HK-2 (cell line): ENCODE measurements at regions not wholly inside any gene's neighbourhood (a gene's known extent, or its start where the extent isn't known, plus 50 kb on each side); places are given as distances from the start of the nearest gene placed in this dataset.

Source experiments
- DNase-seq: peaks from one replicate; pipeline ENCODE4 v3.0.0-alpha.2; 2018; ENCODE audit not compliant: unreplicated experiment

DNA sequence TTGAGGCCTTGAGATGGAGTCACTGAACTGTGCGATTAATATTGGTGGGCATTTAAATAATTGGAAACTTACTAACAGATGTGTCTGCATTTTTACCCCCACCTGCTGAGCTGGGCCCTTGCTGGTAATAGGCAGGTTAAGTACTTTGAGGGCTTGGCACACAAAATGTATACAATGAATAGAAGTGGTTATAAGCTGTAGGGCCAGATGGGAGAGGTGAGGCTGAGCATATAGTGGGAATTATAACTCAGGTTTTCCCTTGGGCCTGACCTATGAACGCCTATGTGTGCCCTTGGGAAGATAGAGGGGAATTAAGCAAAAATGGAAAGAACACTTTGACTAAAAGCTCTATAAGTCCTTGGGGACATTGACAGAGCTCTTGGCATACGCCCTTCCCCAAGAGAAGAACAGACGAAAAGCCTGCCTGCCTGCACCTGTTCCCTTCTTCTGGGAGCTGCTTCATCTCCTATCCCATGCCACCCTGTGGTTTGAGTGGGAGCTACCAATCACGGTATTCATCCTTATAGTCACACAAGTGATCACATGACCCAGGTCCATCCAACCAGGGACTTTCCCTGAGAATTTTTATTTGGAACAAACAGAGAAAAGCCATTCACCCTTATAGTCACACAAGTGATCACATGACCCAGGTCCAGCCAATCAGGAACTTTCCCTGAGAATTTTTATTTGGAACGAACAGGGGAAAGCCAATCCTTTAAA is 260.7 kb upstream of the CSF3R start:
- DNase-seq: no peak

DNA sequence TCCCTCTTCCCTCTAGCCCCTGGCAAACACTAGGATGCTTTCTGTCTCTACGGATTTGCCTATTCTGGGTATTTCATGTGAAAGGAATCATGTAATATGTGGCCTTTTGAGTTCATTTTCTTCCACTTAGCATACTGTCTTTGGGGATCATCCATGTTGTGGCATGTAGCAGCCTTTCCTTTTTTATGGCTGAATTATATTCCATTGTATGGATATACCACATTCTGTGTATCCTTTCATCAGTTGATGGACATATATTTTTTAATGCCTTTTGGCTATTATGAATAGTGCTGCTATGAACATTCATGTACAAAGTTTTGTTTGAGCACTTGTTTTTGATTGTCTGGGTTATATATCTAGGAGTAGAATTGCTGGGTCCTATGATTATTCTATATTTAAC is 258.4 kb upstream of the CSF3R start:
- DNase-seq: no peak

DNA sequence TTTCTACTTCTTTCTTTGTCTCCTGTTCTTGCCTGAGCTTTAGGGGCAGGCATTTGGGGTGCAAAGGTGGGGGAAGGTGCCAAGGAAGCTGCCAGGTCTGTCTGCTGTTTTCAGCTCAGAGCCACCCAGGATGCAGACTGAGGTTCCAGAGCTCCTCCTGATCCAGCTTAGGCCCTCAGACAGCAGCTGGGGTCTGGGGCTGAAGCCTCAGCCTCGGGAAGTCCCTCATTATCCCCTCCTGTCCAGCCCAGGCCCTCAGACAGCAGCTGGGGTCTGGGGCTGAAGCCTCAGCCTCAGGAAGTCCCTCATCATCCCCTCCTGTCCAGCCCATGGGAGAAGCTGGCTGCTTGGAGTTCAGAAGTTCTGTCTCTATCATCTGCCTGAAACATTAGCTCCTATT is 257.7 kb upstream of the CSF3R start:
- no peak for DNase-seq

DNA sequence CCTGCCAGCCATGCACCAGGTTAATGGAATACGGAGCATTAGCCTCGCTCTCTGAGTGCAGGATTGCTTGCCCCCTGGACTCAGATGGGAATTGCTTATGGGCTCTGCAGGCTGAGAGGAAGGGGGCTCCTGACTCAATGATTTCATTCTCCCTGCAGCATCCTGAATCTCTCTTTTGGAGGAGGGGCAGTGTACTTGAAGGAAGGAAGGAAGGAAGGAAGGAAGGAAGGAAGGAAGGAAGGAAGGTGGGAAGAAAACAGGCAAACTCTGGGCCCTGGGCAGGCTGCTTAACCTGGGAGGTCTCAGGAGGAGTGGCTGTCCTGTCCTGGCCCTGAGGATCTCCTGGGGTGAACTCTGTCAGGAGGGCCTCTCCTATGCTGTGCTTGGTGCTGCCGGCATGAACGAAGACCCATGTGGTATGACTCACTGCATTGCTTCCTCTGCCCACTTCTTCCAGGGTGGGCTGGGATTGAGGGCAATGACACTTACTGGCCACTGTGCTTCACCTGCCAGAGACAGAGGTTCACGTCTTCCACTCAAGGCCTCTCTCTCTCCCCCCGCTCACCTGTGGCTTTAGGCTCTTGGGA is 257.1 kb upstream of the CSF3R start:
- DNase-seq: no peak

DNA sequence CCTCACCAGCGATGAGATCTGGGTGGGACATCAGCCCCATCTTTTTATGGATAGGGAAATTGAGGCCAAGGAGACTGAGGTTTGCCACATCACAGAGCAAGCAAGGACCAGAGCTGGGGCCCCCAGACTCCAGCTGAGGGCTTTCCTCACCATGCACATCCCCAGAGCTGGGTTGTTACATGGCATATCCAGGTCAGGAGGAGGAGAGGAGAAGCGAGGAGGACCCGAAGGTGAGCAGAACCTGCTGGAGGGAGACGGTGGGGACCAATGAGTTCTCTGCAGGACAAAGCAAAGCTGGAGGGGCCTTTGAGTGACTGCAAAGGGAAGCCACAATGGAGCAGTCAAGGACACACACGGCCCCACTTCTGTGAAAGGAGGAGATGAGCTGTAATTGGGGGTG is 255.5 kb upstream of the CSF3R start:
- no peak for DNase-seq

DNA sequence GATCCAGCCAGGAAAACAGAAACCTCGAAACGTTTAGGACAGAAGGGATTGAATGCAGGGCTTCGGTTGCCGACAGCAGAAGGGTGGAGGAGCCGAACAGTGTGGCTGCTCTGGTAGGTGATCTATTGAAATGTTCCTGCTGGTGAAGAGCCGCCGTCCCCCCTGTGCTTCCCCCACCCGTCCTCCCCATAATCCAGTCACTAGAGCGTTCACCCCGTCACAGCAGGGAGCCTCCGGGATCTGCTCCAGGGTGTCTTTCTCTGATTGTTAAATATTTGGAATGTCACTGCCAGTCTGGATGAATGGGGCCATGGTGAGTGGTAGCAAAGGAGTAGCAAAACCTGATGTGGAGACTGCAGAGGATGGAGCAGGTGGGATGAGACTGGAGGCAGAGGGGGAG is 255.1 kb upstream of the CSF3R start:
- DNase-seq: no peak

DNA sequence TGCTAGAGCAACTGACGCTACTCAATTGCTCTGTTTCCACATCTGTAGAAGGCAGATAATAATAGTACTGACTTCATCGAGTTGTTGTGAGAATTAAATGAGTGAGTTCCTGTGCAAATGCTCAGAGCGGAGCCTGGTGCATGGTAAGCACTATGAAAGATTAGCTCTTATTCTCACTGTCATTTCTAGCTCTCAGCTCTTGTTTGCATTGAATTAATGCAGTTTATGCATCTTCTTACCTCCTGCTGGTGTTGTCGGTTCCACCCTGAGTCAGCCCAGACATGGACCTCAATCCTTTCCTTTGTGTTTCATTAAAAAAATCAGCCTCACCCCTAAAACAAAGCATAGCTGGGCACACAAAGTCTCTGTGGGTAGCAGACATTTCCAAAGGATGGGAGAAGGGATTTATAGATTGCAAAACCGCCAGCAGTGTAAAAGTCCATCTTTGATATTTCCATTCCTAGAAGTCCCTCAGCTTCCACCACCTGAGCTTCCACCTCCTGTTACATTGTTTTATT is 254.4 kb upstream of the CSF3R start:
- no peak for DNase-seq

DNA sequence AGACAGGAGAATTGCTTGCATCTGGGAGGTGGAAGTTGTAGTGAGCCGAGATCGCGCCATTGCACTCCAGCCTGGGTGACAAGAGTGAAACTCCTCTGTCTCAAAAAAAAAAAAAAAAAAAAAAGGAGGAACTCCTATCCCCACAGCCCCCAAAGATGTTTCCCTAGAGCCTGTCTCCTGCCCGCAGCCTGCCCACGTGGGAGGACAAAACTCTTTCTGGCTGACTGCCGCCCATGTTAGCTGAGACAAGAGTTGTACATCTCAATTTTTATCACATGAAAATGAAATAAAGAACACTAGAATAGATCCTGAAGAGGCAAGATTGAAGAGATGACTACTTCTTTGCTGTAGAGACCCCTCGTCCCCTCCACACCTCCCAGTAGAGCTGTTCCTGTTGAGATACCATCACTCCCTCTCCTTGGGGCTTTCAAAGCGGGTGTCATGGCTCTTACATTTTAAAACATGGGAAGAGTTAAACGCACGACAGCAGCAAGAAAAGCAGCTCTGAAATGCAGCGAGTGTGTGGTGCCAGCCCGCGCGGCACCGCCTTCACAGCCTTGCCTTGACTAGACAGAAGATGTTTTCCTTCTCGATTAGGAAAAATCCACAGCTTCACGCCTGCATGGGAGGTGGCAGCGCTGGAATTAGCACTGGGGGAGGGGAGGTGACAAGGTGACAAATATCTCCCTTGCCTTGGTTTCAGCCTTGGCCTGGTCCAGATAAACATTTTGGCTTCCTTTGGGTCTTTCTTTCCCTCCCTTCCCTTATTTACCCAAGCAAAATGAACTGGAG is 253.4 kb upstream of the CSF3R start:
- no peak for DNase-seq

DNA sequence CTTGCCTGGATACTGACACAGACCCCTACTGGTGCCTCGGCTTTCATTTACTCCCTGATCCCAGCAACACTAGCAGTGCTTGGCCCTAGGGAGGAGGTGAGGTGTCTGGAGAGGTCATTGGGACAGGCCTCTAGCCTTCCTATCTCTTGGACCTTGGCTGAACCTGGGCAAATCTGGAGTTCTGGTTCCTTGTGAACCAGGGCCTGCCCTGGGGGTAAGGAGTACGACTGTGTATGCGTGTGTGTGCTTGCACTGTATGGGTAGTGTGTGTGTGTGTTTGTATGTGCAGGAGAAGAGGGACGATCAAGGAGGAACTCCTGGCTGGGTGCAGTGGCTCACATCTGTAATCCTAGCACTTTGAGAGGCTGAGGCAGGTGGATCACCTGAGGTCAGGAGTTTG is 252.7 kb upstream of the CSF3R start:
- no peak for DNase-seq

DNA sequence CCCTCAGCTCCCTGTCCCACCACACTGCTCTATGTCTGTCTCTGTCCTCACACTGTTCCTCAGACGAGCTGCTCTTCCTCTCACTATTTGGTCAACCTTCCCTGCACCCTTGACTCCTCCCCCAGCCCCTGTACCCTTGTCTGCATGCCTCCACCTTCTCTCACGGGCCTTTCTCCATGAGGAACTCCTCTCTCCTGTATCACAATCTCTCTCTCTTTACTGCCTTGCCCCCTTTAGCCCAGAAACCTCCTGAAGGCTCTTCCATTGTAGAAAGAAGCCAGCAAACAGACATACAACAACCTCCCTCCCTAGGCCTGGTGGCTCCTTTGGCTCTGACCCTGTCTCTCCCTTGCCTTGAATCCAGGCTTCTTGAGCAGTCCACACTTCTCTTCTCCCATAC is 251.6 kb upstream of the CSF3R start:
- DNase-seq: no peak

DNA sequence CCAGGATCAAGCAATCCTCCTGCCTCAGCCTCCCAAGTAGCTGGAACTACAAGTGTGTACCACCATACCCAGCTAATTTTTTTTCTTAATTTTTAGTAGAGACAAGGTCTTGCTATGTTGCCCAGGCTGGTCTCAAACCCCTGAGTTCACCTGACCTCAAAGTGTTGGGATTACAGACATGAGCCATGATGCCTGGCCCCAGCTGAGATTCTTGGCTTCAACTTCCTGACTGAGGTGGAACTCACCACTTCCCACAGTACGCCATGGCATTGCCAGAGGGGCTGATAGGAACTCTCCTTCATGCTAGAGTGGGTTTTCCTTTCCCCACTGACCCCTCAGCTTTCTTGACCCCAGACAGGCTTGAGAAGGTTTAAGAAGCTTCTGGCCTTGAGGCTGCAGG is 251.0 kb upstream of the CSF3R start:
- DNase-seq: no peak

DNA sequence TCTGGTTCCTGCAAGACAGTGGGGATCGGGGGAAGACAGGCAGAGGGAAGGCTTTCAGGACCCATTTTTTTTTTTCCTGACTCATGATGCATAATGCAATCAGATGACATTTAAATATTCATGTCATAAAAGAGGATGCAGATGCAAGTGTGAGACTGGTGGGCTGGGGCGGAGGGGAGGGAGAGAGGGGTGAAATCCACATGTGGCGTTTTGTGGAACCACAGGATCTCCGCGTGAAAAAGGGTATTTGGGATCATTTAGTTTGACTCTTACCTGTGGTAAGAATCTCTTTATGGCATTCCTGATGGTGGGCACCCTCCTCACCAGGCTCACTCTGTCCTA is 249.3 kb upstream of the CSF3R start:
- DNase-seq: no peak

DNA sequence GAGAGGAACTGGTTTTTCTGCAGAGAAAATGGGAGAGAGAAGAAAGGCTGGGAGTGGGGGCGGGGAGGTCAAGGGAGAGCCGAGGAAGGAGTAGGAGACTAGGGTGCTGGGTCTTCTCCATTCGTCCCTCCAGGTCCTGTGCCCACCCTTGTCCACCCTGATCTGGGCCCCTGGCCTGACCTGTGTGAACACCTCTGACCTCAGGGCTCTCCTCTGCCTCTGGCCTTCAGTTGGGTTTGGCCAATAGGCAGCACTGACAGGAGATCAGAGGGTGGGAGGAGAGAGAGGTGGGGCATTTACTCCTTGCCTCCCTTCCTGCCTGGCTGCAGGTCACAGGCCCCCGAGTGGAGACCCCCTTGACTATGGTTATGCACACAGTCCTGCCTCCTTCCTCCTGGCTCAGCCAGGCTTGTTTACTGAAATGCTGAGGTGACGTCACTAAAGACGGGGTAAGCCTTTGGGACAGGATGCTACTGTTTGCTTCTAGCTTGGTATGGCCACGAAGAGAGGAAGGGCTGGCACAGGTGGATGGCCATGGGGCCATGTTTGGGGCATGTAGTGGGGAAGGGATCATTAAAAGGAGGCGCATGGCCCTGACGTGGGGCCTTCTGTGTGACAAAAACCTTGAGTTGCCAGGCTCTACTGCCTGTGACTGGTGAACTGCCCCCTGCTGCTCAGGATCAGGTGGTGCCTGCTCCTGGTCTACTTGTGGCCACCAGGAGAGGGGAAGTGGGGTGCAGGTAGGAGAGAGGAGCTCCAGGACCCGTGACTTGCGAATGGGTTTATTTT is 248.7 kb upstream of the CSF3R start:
- DNase-seq: no peak

DNA sequence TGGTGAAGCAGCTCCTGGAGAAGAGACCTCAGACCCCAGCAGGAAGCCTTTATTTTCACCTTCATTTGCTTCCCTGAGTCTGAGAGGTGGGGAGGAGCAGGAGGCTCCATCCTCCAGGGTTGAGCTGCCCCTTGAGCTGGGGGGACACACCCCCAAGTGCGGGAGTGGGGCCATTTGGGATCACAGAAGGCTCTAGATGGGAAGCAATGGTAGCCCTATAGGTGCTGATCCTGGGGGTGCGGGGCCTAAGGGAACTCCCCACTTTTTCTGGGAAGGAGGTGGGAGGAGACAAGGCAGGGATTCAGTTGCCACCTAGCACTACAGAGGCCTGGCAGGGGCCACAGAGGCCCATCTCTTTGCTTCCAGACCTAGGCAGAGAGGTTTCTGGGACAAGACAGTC is 247.9 kb upstream of the CSF3R start:
- no peak for DNase-seq

DNA sequence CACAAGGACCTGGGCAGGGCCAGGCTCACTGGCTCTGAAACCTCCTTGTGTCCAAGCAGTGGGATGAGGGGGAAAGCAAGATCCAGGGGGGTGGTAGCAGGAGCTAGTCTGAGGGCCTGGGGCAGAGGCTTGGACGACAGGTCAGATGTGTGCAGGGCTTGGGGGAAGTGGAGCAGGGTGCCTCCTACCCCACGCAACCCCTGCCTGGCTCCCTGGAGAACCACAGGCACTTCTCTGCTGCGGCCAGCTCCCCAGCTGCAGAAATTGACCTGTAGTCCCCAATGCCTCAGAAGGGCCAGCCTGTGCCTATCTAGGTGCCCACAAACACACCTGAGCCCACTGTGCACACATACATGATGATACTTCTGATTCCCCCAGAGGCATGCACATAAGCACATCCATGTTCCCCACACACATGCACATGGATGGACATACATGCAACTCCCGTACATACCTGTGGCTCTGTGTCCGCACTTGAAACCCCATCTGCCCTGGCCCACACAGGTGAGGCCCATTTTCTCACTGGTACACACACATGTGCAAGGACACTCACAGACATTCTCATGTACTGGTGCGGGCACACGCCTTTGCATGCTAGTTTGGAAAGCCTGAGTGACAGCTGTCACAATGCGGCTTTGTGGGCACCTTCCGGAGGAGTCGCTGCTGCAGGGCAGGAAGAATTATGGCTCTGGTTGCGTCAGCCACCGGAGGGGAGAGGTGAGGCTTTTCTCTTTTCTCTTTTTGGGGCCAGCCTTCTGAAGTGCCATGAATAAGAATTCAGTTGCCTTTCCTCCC is 247.2 kb upstream of the CSF3R start:
- no peak for DNase-seq

DNA sequence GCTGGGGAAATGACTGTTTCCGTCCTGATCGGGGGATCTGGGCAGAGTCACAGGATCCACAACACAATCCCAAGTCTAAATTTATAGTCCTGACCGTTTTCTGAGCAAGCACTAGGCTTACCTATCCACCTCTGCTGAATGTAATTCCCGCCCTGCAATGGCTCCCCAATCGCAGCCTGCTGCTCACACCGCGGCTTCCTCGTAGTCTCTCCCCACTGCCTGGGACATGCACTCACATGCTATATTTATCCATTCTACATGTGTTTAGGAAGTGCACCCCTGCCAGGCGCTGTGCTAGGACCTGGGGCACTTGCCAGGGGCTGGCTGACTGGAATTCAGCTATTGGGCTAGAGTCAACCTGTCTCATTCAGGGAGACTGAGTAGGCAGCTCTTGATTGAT is 246.6 kb upstream of the CSF3R start:
- no peak for DNase-seq

DNA sequence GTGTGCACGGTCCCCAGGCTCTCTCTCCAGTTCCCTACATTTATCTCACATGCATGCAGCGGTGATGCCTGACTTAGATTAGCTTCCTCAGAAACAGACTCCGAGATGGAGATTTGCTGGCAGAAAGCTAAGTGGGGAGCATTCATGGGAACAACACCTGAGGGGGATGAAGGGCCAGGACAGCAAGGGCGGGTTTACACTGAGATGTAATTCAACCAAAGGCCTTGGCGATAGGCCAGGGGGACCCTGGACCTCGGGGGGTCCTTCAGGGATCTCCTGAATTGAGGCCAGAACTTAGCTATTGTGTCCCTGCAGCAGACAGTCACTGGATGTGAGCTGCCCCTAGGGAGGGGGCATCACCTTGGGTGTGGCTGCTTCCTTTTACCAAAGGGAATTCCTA is 246.1 kb upstream of the CSF3R start:
- no peak for DNase-seq

DNA sequence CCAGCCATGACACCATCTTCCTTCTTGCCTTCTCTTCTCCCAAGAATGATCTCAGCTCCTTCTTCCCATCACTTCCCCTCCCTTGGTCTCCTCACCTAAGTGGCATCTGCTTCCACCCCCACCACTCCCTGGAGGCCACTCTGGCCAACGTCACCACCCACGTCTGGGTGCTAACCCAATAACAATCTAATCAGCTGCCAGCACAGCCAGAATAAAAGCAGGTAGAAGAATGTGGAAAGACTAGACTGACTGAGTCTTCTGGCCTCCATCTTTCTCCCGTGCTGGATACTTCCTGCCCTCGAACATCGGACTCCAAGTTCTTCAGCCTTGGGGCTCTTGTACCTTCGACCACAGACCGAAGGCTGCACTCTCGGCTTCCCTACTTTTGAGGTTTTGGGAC is 245.3 kb upstream of the CSF3R start:
- no peak for DNase-seq

DNA sequence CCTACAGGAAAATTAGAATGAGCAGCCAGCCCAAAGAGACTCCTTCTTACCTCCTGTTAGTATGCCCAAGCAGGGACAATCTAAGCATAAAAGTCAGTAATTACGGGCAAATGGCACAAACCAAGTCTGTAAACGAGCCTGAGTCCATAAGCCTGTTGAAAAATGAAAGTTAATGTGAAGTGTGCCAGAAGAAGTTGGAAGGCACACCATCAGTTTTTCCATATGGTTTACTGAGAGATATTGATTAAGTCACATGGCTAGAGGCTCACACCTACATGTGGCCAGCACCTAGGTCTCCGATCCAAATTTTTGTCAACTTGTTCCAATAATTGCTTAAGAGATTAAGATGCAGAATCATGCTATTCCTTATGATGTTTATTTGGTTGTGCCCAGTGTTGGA is 242.4 kb upstream of the CSF3R start:
- no peak for DNase-seq

DNA sequence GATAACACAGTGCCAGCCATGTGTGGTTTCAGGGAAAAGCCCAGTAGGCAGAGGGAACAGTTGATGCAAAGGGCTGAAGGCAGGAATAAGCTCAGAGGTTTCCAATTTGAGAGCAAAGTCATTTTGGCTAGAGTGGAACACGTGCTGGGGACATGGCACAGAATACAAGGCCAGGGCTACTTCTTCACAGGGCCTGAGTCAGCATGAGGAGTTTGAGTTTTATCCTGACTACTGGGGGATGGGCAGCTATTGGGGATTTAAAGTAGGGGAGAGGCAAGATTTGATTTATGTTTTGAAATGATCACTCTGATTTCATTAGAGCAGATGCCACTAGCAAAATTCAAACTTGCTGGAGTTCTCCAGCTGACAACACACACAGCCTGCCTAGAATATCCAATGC is 241.1 kb upstream of the CSF3R start:
- DNase-seq: no peak

DNA sequence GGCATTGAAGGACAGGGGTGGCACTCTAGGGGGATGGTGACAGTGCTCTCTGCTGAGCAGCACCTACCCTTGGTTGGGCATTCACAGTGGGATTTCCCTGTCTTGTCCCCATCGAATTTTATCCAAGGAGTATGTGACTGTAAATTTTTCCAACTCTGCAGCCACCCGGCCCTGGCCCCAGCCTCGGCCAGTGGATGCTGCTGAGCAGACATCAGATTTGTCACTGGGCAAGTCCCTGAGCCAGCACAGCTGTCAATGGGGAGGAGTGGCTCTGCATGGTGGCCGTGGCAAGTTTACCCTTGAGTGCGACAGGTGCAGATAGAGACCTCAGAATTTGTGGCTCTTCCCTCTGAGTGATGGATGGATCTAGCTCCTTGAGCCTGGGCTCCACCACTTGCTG is 240.2 kb upstream of the CSF3R start:
- no peak for DNase-seq

DNA sequence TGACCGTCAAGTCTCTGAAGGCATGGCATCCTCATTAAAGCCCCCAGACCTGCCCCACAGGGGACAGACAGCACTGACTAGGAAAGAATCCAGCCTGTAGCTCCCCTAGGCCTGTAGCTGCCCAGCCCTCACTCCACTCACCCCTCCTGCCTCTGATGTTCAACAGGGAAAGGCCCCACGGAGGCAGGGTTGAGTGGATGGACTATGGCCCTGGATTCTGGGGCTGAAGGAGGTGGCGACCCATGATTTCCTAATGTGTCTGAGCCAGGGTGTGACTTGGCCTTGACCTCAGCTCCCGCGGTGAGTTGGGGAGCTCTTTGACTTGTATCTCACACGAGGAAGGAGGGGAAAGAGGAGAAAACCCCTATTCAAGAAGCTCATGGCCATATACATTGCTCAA is 238.5 kb upstream of the CSF3R start:
- no peak for DNase-seq
